Inferior parietal cortex (tissue), 1 donor: ENCODE measurements at regions not wholly inside any gene's neighbourhood (a gene's known extent, or its start where the extent isn't known, plus 50 kb on each side); places are given as distances from the start of the nearest gene placed in this dataset.
"Not testable (repeated sequence)": the region's sequence is repeated elsewhere in the genome, so short reads cannot be mapped to it uniquely, and the experiment has no call there.

Experiments used
- DNase-seq: peaks from one replicate; pipeline ENCODE4 v3.0.0-alpha.2; 2016; ENCODE audit errors: extremely low spot score

DNA sequence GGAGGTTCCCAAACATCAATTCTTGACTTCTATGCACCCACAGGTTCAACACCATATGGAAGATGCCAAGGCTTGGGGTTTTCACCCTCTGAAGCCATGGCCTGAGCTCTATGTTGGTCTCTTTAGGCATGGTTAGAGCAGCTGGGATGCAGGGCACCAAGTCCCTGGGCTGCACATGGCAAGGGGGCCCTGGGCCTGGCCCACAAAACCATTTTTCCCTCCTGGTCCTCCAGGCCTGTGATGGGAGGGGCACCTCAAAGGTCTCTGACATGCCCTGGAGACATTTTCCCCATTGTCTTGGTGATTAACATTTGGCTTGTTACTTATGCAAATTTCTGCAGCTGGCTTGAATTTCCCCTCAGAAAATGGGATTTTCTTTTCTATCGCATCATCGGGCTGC lies 480.5 kb upstream of the IRAK1BP1 start:
- not testable (repeated sequence) for DNase-seq

DNA sequence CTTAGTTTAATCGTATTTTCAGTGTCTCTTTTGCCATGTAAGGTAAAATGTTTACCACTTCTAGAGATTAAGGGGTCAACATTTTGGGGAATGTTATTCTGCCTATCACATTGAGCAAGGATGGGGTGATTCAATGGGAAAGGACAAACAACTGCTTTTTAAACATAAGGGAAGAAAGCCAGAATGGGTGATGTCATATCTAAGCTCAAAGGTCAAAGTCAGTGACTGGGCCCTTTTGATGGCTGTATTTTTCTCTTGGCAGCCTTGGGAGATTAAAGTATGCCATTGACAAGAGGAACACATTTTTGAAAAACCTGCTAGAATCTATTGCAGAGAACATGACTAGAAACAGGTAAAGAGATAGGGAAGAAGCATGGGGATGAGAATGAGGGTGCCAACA lies 477.3 kb upstream of the IRAK1BP1 start:
- no peak for DNase-seq

DNA sequence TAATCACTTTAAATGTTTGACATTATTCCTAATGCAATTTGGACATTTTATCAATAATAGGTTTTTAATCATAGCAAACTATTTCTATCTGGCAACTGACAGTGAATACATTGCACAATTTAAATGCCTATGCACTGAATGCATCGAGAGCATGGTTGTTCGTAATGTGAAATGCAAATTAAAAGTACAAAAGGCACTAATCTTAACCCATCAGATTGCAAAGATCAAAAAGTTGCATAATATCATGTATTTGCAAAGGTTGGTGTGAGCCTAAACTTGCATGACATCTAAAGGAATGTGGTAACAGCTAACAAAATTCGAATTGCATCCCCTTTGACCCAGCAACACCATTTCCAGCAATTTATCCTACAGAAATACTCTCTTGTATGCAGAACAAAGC lies 469.9 kb upstream of the IRAK1BP1 start:
- no peak for DNase-seq

DNA sequence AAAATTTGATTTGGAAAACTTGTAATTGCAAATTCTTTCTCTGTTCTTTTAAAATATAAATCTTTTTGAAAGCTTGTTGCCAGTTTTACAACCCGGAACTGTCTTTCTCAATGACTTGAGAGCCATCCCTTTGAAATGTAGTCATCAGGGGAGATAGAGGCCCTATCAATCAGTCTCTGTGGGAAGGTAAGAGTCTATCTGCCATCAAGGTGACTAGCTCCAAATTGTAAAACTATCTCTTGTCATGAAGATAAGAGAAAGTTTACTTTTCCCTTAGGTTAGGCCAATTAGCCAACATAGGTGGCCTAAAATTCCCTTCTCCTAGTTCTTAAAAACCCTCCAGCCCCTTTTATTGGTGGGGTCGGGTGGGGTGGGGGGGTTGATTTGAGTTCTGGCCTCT lies 469.1 kb upstream of the IRAK1BP1 start:
- DNase-seq = no peak

DNA sequence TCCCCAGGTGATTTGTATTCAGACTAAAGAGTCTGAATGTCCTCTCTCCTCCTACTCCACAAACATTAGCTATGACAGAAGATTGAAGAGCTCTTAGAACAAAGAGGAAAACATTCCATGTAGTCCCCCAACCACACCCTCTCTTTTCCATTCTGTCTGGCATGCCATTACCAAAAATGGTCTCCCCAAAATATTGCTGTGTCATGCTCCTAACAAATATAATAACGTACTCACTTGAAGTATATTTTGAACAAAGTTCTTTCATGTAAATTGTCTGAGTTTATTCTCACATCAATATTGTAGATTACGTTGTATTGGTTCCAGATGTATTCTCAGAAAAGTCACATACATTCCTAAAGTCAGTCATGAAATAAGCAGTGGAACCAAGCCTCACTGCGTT lies 467.3 kb upstream of the IRAK1BP1 start:
- no peak for DNase-seq

DNA sequence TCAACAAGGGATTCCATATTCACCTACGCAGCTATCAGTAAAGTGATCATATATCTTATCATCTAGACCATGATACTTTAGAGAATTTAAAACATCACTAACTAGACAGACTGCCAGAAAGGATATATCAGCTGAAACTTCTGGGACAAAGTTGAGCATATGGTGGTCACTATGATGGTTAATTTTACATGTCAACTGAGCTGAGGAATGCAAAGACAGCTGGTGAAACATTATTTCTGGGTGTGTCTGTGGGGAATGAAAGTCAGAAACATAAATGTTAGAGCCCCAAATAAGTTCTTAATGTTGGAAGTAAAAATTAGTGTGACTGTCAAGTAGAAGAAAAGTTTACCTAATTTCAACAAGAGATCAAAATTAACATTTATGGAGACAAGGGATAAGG lies 440.0 kb upstream of the IRAK1BP1 start:
- DNase-seq = no peak

DNA sequence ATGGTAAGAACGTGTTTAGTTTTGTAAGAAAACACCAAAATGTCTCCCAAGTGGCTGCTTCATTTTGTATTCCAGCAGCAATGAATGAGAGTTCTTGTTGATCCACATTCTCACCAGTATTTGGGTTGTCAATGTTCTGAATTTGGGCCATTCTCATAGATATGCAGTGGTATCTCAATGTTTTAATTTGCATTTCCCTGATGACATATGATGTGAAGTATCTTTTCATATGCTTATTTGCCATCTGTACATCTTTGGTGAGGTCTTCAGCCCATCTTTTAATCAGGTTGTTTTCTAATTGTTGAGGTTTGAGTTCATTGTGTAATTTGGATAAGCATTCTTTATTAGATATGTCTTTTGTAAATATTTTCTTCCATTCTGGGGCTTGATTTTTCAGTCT lies 436.8 kb upstream of the IRAK1BP1 start:
- DNase-seq = no peak

DNA sequence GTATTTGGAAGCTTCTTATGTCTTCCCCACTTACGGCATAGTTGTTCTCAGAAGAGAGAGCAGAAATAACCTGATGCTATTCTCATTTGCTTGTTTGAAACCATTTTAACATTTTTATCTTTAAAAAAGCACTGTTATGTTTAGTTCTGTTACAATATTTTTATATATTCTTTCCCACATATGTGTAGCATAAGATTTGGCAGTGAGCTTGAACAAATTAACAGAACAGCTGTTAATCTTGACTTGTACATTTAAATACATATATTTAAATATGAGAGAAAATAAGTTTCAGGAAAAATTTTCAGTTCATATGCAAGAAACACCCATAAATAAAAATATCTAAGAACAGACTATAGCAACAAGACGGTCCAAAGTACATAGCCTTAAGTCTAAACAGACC lies 431.7 kb upstream of the IRAK1BP1 start:
- DNase-seq = peak; percentile 16

DNA sequence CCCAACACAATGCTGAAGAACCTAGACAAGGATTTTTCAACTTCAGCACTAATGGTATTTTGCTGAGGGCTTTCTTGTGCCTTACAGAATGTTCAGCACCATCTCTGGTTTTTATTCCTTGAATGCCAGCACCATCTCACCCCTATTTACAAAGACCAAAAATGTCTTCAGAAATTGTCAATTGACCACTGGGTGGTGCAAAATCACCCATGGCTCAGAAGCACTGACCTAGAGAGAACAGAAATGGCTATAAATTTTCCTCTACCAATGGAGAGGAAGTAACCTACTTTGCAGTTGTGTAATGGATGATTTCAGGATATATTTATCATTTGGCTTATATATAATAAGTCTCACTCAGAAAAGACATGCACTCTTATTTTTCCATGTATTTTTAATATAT lies 431.0 kb upstream of the IRAK1BP1 start:
- DNase-seq = no peak

DNA sequence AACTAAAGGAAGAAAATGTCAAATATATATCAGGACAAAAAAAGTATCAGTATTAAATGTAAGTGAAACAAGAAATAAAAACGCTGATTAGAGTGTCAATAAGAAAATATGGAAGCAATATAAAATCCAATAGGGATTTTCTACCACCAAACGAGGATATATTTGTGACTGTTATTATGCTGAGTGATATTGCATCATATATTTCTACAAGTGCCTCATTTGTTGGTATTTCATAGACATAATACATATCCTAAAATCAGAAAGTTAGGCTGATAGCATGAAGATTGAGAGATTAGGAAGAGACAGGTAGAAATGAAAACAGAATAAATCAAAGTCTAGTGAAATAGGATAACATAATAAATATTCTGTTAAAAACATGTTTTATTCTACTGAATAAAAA lies 429.2 kb upstream of the IRAK1BP1 start:
- no peak for DNase-seq

DNA sequence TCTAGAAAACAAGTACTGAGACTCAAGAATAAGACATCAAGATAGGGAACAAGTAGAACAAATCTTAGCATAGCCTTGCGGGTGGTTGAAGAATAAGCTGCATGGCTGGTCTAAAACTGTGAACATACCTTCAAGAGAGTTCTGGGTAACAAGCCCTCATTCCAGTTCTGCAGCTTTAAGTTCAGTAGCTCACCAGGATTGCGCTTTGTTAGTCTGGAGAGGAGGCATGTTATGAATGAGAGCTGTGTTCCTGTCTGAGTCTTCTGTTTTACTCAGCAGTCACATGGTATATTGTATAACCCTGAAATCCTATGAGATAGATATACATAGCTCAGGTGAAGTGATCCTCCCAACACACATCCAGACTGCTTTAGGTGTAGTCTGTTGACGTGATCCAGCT lies 406.6 kb upstream of the IRAK1BP1 start:
- DNase-seq = no peak

DNA sequence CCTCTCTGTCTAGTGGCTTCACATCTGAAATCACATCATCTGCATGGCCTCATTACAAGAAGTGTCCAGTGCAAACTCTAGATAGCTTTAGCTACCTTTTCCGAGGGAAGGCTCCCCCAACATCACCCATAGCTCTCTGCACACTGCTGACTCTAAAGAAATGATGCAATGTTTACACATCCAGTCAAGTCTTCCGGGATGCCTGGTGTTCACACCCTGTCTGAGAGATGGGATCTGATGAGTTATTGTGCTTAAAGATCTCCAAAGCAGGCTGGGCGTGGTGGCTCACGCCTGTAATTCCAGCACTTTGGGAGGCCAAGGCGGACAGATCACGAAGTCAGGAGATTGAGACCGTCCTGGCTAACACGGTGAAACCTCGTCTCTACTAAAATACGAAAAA lies 404.6 kb upstream of the IRAK1BP1 start:
- no peak for DNase-seq

DNA sequence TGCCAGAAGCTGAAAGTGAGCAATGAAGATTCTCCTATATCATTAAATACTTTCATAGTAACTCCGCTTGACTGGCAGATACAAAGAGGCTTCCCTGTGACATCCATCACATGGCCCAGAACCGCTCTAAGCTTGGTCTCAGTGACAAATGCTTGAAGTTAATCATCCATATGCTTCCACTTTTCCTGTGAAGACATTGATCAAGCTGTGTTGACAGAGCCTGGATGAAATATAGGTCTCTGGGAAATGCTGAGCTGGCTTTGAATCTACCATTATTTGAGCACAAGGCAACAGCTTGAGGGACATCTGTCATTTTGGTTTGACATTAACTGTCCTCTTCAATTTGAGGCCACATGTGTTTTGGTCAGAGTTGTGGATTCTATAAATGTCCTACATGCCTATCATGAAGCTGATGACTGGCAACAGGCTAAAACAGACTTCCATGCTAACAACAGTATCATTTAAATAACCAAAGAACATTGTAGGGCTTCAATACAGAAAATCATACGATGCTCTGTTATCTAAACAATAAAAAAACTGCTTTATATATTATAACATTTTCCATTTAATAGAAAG lies 402.2 kb upstream of the IRAK1BP1 start:
- DNase-seq = no peak

DNA sequence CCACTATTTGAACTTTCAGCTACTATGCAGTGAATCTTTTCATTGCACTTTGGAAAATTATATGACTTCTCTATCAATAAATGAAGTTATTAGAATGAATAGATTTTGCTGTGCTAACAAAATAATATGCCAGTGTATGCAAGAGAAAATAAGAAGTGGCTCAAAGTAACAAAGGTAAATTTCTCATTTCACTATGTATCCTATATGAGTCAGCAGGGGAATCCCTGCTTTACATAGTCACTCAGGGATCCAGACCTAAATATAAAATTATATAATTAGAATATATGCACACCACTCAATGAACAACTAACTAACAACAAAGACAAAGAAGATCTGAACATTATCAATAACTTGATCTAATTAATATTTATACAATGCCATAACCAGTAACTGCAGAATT lies 390.8 kb upstream of the IRAK1BP1 start:
- DNase-seq = no peak

DNA sequence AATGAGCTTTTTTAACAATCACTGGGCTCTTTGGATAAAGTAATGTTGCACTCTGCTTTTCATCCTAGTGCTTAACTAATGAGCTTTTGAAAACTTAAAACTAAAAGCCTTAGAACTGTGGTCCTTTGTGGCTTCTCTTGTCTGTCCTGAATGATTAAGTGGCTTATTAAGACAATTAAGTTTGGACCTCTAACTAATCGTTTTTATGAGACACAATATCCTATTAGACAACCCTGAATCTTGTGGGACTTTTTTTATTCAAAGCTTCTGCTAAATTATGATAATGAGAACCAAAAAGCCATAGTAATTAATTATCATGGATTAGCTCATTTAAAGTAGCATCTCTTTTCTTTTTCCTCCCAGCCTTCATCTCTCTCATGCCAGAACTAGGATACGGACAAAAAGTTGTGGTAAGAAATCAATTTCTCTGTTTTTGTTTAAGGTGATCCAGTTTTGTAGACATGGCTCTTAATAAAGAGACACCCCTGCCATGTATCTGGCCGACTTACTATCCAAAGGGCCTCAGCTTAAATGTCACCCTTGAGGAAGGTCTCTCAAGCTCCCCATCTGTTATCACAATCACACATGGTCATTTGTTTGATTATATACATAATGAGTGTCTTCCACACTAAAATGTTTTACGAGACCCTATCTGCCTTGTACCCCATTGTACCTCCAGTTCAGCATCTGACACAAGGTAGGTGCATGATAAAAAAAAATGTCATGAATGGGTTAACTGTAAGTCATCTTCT lies 384.4 kb upstream of the IRAK1BP1 start:
- no peak for DNase-seq

DNA sequence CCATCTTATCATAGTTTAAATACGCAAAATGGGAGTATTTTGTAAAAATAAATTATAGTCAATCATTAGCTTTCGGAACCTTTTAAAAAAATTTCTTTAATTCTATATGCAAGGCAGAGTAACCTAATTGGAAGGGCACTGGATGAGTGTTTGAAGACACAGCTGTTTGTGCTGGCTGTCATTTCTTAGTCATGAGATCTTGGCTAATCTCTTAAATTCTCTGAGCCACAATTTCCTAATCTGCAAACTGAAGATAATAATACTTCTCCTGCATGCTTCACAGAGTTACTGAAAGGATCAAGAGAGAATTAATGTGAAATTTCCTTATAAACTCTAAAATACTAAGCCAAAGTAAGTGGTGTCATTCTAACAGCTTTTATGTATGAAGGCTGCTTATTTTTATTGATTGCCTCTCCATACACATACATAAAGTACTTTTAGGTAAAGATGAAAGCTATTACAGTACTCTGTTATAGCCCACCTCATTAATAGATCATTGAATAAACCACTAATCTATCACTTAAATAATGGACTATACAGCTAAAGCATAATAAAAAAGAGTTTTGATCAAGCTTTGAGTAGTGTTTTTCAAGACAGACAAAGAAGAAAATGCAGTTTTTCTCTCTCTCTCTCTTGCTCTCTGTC lies 383.7 kb upstream of the IRAK1BP1 start:
- no peak for DNase-seq

DNA sequence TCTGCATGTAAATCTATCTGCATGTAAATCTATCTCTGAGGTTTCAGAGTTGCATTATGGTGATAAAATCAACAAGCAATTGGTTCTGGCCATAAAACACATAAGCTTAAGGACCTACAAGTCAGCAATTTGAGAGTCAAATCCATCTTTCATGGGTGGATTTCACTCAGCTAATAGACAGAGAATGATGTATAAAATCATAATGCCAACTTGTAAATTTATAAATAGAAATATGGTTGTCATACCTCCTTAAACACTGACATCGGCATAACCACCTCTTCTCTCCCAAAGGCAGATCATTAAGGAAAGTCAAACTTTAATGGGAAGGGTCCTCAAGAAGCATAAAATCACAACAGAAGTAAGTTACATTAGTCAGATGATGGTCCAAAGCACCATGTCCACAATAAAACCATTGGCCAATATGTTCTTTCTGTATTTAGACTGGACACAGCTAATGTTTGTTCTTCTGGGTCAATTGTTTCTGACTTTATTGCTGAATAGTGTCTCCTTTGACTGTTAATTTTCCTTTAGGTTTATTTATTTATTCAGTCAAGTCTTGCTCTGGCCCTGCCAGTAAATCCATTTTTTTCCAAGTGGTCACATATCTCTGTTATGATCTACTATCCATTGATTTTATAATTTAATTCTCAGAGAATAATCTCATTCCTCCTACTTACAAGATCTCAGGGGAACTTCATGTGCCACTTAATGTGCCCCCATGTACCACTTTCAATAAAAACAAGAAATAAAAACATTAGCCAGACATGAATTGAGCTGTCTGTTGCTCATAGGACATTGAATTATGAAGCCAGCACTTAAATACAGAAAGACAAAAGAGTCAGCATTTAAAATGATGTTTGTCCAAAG lies 382.9 kb upstream of the IRAK1BP1 start:
- no peak for DNase-seq

DNA sequence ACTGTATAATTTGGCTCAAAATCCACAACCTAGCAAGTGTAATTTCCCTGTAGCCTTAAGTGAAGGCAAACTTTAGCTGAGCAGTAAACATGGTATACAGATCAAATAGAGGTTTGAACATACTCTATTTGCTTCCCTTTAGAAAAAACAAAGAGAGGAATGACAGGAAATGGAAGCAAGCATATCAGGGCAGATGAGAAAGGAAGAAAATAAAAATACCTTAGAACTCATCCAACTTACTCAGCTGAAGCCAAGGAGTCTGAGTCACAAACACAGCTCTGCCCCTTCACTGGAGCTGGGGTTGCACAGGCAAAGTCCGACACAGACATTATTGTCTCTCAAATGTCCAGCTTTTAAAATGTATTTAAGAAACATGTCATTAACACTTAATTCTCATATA lies 379.9 kb upstream of the IRAK1BP1 start:
- DNase-seq = no peak

DNA sequence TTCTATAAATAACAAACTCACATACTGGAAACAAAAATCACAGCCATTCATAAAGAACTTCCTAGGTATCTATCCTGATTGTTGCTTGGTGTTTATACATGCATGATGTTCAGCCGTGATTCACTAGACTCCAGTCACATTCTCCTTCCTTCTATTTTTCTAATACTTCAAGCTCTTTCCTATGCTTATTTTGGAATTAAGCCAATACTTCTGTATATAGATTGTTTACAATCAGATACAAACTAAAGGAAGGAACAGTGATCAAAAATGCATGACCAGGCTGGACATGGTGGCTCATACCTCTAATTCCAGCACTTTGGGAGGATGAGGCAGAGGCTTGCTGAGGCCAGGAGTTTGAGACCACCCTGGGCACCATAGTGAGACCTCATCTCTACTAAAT lies 377.5 kb upstream of the IRAK1BP1 start:
- DNase-seq = no peak

DNA sequence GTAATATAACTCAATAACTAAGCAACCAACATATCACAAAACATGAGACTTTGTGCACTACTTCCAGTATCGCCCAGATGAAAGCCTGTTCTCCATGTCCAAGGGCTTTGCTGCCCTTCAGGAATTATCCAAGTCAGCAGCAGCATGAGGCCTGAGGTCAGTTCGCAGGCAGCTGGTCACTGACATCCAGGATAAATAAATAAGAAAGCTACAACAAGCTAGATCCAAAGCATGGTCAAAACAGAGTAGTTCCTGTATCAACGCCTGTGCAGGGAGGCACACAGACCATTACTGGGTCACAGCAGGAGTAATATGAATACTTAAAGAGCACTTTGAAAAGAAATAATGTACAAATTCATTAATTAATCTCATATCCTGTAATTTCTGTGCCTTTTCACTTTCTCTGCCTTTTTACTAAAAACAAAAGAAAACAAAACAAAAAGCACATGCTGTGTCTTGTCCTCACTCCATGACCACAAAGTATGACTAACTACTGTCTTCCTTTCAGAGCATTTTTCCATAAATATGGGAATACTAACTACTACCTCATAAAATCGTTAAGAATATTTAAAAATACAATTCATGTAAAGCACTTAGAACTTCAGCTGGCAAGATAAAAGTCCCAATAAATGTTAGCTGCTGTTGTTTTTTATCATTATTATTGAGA lies 374.9 kb upstream of the IRAK1BP1 start:
- DNase-seq = no peak

DNA sequence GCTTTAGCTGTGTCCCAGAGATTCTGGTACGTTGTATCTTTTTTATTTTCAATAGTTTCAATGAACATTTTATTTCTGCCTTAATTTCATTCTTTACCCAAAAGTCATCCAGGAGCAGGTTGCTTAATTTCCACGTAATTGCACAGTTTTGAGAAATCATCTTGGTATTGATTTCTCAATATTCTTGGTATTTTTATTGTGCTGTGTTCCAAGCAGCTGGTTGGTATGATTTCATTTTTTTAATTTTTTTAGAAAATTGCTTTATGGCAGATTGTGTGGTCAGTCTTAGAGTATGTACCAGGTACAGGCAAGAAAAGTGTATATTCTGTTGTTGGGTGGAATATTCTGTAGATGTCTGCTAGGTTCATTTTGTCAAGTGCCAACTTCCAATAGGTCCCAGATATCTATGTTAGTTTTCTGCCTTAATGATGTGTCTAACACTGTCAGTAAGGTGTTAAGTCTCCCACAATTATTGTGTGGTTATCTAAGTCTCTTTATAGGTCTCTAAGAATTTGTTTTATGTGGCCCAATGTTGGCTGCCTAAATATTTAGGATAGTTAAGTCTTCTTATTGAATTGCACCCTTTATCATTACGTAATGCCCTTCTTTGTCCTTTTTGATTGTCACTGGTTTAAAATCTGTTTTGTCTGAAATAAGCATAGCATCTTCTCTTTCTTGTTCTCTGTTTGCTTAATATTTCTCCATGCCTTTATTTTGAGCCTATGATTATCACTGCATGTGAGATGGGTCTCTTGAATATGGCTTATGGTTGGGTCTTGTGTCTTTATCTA lies 366.9 kb upstream of the IRAK1BP1 start:
- DNase-seq = no peak
